SK-N-SH treated with all-trans-retinoic acid at 6 μM for 48 hours (cell line): ENCODE measurements at regions not wholly inside any gene's neighbourhood (a gene's known extent, or its start where the extent isn't known, plus 50 kb on each side); places are given as distances from the start of the nearest gene placed in this dataset.
"Not testable (repeated sequence)": the region's sequence is repeated elsewhere in the genome, so short reads cannot be mapped to it uniquely, and the experiment has no call there.

Experiments used
- ARNTL ChIP-seq: fragments of 450-650 bp; formaldehyde crosslinking; IDR thresholded peaks from 2 replicates; pipeline ENCODE4 v1.5.0; 2020; ENCODE audit warnings: low read depth, mild to moderate bottlenecking, moderate library complexity, borderline replicate concordance
- CSDC2 ChIP-seq: fragments of 250-450 bp; sonication (Bioruptor Pico); IDR thresholded peaks from 2 replicates; pipeline ENCODE4 v1.5.0; 2020; ENCODE audit warnings: mild to moderate bottlenecking, moderate library complexity
- ISL1 ChIP-seq: fragments of 250-450 bp; sonication (Bioruptor Pico); IDR thresholded peaks from 2 replicates; pipeline ENCODE4 v2.1.2; 2022; ENCODE audit warnings: mild to moderate bottlenecking, moderate library complexity
- OSR1 ChIP-seq: fragments of 250-450 bp; sonication (Bioruptor Pico); IDR thresholded peaks from 2 replicates; pipeline ENCODE4 v1.8.0; 2022; ENCODE audit warnings: moderate library complexity, mild to moderate bottlenecking, inconsistent platforms
- SNAI2 ChIP-seq: fragments of 250-450 bp; sonication (Bioruptor Pico); IDR thresholded peaks from 2 replicates; pipeline ENCODE4 v1.5.0; 2020; ENCODE audit warnings: mild to moderate bottlenecking, moderate library complexity
- TCF4 ChIP-seq: fragments of 250-450 bp; sonication (Bioruptor Pico); IDR thresholded peaks from 2 replicates; pipeline ENCODE4 v1.8.0; 2021; ENCODE audit warnings: mild to moderate bottlenecking, moderate library complexity, borderline replicate concordance
- TOX ChIP-seq: fragments of 250-450 bp; sonication (Bioruptor Pico); IDR thresholded peaks from 2 replicates; pipeline ENCODE4 v1.8.0; 2021; ENCODE audit warnings: mild to moderate bottlenecking, moderate library complexity, borderline replicate concordance
- ZC3H10 ChIP-seq: fragments of 250-450 bp; sonication (Bioruptor Pico); IDR thresholded peaks from 2 replicates; pipeline ENCODE4 v1.5.1; 2021; ENCODE audit warnings: mild to moderate bottlenecking, moderate library complexity
- ZFP30 ChIP-seq: fragments of 450-650 bp; formaldehyde crosslinking; IDR thresholded peaks from 2 replicates; pipeline ENCODE4 v1.5.0; 2022; ENCODE audit warnings: mild to moderate bottlenecking, moderate library complexity
- TF ChIP-seq, protein P1 (sequence below): fragments of 250-450 bp; sonication (Bioruptor Pico); IDR thresholded peaks from 2 replicates; pipeline ENCODE4 v1.8.0; 2020; ENCODE audit warnings: mild to moderate bottlenecking, moderate library complexity, borderline replicate concordance
- TF ChIP-seq, protein P2 (sequence below): fragments of 250-450 bp; sonication (Bioruptor Pico); IDR thresholded peaks from 2 replicates; pipeline ENCODE4 v1.5.1; 2020; ENCODE audit warnings: low read depth, mild to moderate bottlenecking, moderate library complexity
- TF ChIP-seq, protein P3 (sequence below): fragments of 250-450 bp; sonication (Bioruptor Pico); IDR thresholded peaks from 2 replicates; pipeline ENCODE4 v1.8.0; 2021; ENCODE audit warnings: low read depth, mild to moderate bottlenecking, moderate library complexity, borderline replicate concordance
- TF ChIP-seq, protein P4 (sequence below): fragments of 250-450 bp; sonication (Bioruptor Pico); IDR thresholded peaks from 2 replicates; pipeline ENCODE4 v1.5.0; 2020; ENCODE audit warnings: mild to moderate bottlenecking, moderate library complexity

DNA sequence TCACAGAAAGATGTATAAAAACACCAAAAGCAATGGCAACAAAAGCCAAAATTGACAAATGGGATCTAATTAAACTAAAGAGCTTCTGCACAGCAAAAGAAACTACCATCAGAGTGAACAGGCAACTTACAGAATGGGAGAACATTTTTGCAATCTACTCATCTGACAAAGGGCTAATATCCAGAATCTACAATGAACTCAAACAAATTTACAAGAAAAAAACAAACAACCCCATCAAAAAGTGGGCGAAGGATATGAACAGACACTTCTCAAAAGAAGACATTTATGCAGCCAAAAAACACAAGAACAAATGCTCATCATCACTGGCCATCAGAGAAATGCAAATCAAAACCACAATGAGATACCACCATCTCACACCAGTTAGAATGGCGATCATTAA is 674.4 kb downstream of the UQCRFS1 start:
- TF ChIP-seq, protein P1, sequence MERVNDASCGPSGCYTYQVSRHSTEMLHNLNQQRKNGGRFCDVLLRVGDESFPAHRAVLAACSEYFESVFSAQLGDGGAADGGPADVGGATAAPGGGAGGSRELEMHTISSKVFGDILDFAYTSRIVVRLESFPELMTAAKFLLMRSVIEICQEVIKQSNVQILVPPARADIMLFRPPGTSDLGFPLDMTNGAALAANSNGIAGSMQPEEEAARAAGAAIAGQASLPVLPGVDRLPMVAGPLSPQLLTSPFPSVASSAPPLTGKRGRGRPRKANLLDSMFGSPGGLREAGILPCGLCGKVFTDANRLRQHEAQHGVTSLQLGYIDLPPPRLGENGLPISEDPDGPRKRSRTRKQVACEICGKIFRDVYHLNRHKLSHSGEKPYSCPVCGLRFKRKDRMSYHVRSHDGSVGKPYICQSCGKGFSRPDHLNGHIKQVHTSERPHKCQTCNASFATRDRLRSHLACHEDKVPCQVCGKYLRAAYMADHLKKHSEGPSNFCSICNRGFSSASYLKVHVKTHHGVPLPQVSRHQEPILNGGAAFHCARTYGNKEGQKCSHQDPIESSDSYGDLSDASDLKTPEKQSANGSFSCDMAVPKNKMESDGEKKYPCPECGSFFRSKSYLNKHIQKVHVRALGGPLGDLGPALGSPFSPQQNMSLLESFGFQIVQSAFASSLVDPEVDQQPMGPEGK (CRISPR knock-in tag) = not testable (repeated sequence)
- not testable (repeated sequence) for TF ChIP-seq ARNTL (CRISPR knock-in tag); TOX (CRISPR knock-in tag); SNAI2 (CRISPR knock-in tag); TCF4 (CRISPR knock-in tag); ZFP30; ZC3H10 (CRISPR knock-in tag); OSR1; ISL1; CSDC2 (CRISPR knock-in tag)
- TF ChIP-seq, protein P2, sequence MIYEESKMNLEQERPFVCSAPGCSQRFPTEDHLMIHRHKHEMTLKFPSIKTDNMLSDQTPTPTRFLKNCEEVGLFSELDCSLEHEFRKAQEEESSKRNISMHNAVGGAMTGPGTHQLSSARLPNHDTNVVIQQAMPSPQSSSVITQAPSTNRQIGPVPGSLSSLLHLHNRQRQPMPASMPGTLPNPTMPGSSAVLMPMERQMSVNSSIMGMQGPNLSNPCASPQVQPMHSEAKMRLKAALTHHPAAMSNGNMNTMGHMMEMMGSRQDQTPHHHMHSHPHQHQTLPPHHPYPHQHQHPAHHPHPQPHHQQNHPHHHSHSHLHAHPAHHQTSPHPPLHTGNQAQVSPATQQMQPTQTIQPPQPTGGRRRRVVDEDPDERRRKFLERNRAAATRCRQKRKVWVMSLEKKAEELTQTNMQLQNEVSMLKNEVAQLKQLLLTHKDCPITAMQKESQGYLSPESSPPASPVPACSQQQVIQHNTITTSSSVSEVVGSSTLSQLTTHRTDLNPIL (CRISPR knock-in tag) = not testable (repeated sequence)
- TF ChIP-seq, protein P3, sequence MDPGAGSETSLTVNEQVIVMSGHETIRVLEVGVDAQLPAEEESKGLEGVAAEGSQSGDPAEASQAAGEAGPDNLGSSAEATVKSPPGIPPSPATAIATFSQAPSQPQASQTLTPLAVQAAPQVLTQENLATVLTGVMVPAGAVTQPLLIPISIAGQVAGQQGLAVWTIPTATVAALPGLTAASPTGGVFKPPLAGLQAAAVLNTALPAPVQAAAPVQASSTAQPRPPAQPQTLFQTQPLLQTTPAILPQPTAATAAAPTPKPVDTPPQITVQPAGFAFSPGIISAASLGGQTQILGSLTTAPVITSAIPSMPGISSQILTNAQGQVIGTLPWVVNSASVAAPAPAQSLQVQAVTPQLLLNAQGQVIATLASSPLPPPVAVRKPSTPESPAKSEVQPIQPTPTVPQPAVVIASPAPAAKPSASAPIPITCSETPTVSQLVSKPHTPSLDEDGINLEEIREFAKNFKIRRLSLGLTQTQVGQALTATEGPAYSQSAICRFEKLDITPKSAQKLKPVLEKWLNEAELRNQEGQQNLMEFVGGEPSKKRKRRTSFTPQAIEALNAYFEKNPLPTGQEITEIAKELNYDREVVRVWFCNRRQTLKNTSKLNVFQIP (CRISPR knock-in tag) = not testable (repeated sequence)
- TF ChIP-seq, protein P4, sequence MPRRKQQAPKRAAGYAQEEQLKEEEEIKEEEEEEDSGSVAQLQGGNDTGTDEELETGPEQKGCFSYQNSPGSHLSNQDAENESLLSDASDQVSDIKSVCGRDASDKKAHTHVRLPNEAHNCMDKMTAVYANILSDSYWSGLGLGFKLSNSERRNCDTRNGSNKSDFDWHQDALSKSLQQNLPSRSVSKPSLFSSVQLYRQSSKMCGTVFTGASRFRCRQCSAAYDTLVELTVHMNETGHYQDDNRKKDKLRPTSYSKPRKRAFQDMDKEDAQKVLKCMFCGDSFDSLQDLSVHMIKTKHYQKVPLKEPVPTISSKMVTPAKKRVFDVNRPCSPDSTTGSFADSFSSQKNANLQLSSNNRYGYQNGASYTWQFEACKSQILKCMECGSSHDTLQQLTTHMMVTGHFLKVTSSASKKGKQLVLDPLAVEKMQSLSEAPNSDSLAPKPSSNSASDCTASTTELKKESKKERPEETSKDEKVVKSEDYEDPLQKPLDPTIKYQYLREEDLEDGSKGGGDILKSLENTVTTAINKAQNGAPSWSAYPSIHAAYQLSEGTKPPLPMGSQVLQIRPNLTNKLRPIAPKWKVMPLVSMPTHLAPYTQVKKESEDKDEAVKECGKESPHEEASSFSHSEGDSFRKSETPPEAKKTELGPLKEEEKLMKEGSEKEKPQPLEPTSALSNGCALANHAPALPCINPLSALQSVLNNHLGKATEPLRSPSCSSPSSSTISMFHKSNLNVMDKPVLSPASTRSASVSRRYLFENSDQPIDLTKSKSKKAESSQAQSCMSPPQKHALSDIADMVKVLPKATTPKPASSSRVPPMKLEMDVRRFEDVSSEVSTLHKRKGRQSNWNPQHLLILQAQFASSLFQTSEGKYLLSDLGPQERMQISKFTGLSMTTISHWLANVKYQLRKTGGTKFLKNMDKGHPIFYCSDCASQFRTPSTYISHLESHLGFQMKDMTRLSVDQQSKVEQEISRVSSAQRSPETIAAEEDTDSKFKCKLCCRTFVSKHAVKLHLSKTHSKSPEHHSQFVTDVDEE (CRISPR knock-in tag) = not testable (repeated sequence)
